WTC11 (cell line): ENCODE measurements at regions not wholly inside any gene's neighbourhood (a gene's known extent, or its start where the extent isn't known, plus 50 kb on each side); places are given as distances from the start of the nearest gene placed in this dataset.

Source experiments
- ATAC-seq: fragments of 200-7000 bp; cut with Tn5 transposase; 2 replicates; pipeline ENCODE4 v1.10.0; 2021; ENCODE audit warnings: mild to moderate bottlenecking, moderate library complexity
- CTCF ChIA-PET: fragments of 300-600 bp; sonication (Branson Sonifier 250); formaldehyde crosslinking; loops from one replicate; lab custom pipeline; 2021; ENCODE audit warnings: antibody characterized with exemption; lab: Charles Lee
- POLR2A ChIA-PET: fragments of 350-600 bp; sonication (Branson Sonifier 250); formaldehyde crosslinking; loops from one replicate; lab custom pipeline; 2021; ENCODE audit warnings: antibody characterized with exemption; lab: Charles Lee
- DNase-seq: peaks from one replicate; pipeline ENCODE4 v3.0.0; 2021; ENCODE audit warnings: low spot score
- H3K27ac Mint-ChIP-seq: 2 replicates; pipeline ENCODE4 v1.8.0; 2021; ENCODE audit warnings: mixed read lengths
- H3K27me3 Mint-ChIP-seq: 2 replicates; pipeline ENCODE4 v1.8.0; 2021; ENCODE audit warnings: low read depth, mild to moderate bottlenecking, moderate library complexity, mixed read lengths
- H3K36me3 Mint-ChIP-seq: 2 replicates; pipeline ENCODE4 v1.8.0; 2021; ENCODE audit warnings: mixed read lengths
- H3K4me1 Mint-ChIP-seq: 2 replicates; pipeline ENCODE4 v1.8.0; 2022; ENCODE audit warnings: mixed read lengths
- H3K4me3 Mint-ChIP-seq: 2 replicates; pipeline ENCODE4 v1.8.0; 2021; ENCODE audit warnings: mild to moderate bottlenecking, moderate library complexity, mixed read lengths
- H3K9me3 Mint-ChIP-seq: 2 replicates; pipeline ENCODE4 v1.8.0; 2021; ENCODE audit warnings: mixed read lengths
- ATF1 ChIP-seq: sonication (generic); formaldehyde crosslinking; IDR thresholded peaks from 2 replicates; pipeline ENCODE4 v1.8.1; 2023; ENCODE audit warnings: mild to moderate bottlenecking, moderate library complexity, missing genetic modification reagents
- CBFB ChIP-seq: sonication (generic); formaldehyde crosslinking; IDR thresholded peaks from 2 replicates; pipeline ENCODE4 v1.8.1; 2022; ENCODE audit warnings: mild to moderate bottlenecking, low read depth, missing genetic modification reagents
- CREB1 ChIP-seq: sonication (generic); formaldehyde crosslinking; IDR thresholded peaks from 2 replicates; pipeline ENCODE4 v1.8.0; 2023; ENCODE audit warnings: mild to moderate bottlenecking, missing genetic modification reagents
- E2F5 ChIP-seq: sonication (generic); formaldehyde crosslinking; IDR thresholded peaks from 2 replicates; pipeline ENCODE4 v1.8.1; 2022; ENCODE audit warnings: mild to moderate bottlenecking, moderate library complexity, missing genetic modification reagents
- FOXJ3 ChIP-seq: sonication (generic); formaldehyde crosslinking; IDR thresholded peaks from 2 replicates; pipeline ENCODE4 v1.9.0; 2021; ENCODE audit warnings: missing genetic modification reagents, mild to moderate bottlenecking, borderline replicate concordance
- GRHL2 ChIP-seq: fragments of 250-450 bp; sonication (Bioruptor Pico); IDR thresholded peaks from 2 replicates; pipeline ENCODE4 v1.8.0; 2022; ENCODE audit warnings: mild to moderate bottlenecking, moderate library complexity; ENCODE audit not compliant: insufficient replicate concordance, severe bottlenecking
- HMGXB4 ChIP-seq: sonication (generic); formaldehyde crosslinking; IDR thresholded peaks from 2 replicates; pipeline ENCODE4 v1.8.1; 2023; ENCODE audit warnings: mild to moderate bottlenecking, moderate library complexity, missing genetic modification reagents
- MAX ChIP-seq: sonication (generic); formaldehyde crosslinking; IDR thresholded peaks from 2 replicates; pipeline ENCODE4 v1.8.0; 2022; ENCODE audit warnings: mild to moderate bottlenecking, missing genetic modification reagents
- OVOL2 ChIP-seq: fragments of 250-450 bp; sonication (Bioruptor Pico); IDR thresholded peaks from 2 replicates; pipeline ENCODE4 v1.9.0; 2021; ENCODE audit warnings: mild to moderate bottlenecking, borderline replicate concordance
- PRRX2 ChIP-seq: fragments of 250-450 bp; sonication (Bioruptor Pico); IDR thresholded peaks from 2 replicates; pipeline ENCODE4 v1.8.0; 2021; ENCODE audit warnings: mild to moderate bottlenecking
- RELA ChIP-seq: sonication (generic); formaldehyde crosslinking; IDR thresholded peaks from 2 replicates; pipeline ENCODE4 v1.8.1; 2022; ENCODE audit warnings: missing genetic modification reagents, mild to moderate bottlenecking, borderline replicate concordance
- SMAD4 ChIP-seq: sonication (generic); formaldehyde crosslinking; IDR thresholded peaks from 2 replicates; pipeline ENCODE4 v1.8.0; 2022; ENCODE audit warnings: mild to moderate bottlenecking, missing genetic modification reagents
- ZNF416 ChIP-seq: fragments of 250-450 bp; sonication (Bioruptor Pico); IDR thresholded peaks from 2 replicates; pipeline ENCODE4 v1.9.0; 2021; ENCODE audit warnings: mild to moderate bottlenecking, inconsistent platforms
- ZNF671 ChIP-seq: fragments of 250-450 bp; sonication (Bioruptor Pico); IDR thresholded peaks from 2 replicates; pipeline ENCODE4 v1.8.0; 2021; ENCODE audit warnings: mild to moderate bottlenecking
- ZSCAN18 ChIP-seq: fragments of 250-450 bp; sonication (Bioruptor Pico); IDR thresholded peaks from 2 replicates; pipeline ENCODE4 v2.1.2; 2022; ENCODE audit warnings: mild to moderate bottlenecking, moderate library complexity
- TF ChIP-seq, protein P1 (sequence below): fragments of 250-450 bp; sonication (Bioruptor Pico); IDR thresholded peaks from 2 replicates; pipeline ENCODE4 v1.9.0; 2021; ENCODE audit warnings: moderate library complexity, mild to moderate bottlenecking, inconsistent platforms, borderline replicate concordance
- TF ChIP-seq, protein P2 (sequence below): fragments of 250-450 bp; sonication (Bioruptor Pico); IDR thresholded peaks from 2 replicates; pipeline ENCODE4 v1.8.0; 2021; ENCODE audit warnings: mild to moderate bottlenecking
- TF ChIP-seq, protein P3 (sequence below): sonication (generic); formaldehyde crosslinking; IDR thresholded peaks from 2 replicates; pipeline ENCODE4 v1.8.1; 2023; ENCODE audit warnings: mild to moderate bottlenecking, missing genetic modification reagents, moderate library complexity

GRCh38 chr1:193325042-193325441 is 138.6 kb upstream of the B3GALT2 start (continued):
- no peak for TF ChIP-seq FOXJ3
- no peak for TF ChIP-seq ZSCAN18
- TF ChIP-seq HMGXB4 (CRISPR knock-in tag): no peak
- TF ChIP-seq ZNF671 (CRISPR knock-in tag): no peak
- no peak for TF ChIP-seq E2F5 (CRISPR knock-in tag)

DNA sequence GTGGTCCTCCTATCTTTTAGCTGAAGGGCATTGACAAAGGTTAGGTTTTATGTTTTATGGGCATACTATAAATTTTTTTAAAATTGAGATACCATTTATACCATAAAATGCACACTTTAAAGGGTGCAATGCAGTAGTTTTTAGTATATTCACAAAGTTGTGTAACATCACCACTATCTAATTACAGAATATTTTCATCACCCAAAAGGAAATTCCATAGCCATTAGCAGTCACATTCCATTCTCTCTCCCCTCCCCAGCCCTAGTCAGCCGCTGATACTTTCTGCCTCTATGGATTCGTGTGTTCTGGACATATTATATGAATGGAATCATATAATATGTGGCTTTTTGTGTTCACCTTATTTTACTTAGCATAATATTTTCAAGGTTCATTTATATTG is 135.8 kb upstream of the B3GALT2 start:
- peaks cover 45% of the 10 kb centered on the region for H3K9me3 Mint-ChIP-seq
- POLR2A ChIA-PET: no interaction called here
- no peak for DNase-seq
- TF ChIP-seq CBFB (CRISPR knock-in tag) (no peak), ATF1 (CRISPR knock-in tag) (no peak), FOXJ3 (no peak), PRRX2 (no peak), GRHL2 (CRISPR knock-in tag) (no peak), RELA (CRISPR knock-in tag) (no peak), ZNF416 (no peak), MAX (no peak), SMAD4 (CRISPR knock-in tag) (no peak), OVOL2 (CRISPR knock-in tag) (no peak), CREB1 (no peak), HMGXB4 (CRISPR knock-in tag) (no peak)
- TF ChIP-seq, protein P1, sequence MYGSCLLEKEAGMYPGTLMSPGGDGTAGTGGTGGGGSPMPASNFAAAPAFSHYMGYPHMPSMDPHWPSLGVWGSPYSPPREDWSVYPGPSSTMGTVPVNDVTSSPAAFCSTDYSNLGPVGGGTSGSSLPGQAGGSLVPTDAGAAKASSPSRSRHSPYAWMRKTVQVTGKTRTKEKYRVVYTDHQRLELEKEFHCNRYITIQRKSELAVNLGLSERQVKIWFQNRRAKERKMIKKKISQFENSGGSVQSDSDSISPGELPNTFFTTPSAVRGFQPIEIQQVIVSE (CRISPR knock-in tag): no peak
- TF ChIP-seq, protein P2, sequence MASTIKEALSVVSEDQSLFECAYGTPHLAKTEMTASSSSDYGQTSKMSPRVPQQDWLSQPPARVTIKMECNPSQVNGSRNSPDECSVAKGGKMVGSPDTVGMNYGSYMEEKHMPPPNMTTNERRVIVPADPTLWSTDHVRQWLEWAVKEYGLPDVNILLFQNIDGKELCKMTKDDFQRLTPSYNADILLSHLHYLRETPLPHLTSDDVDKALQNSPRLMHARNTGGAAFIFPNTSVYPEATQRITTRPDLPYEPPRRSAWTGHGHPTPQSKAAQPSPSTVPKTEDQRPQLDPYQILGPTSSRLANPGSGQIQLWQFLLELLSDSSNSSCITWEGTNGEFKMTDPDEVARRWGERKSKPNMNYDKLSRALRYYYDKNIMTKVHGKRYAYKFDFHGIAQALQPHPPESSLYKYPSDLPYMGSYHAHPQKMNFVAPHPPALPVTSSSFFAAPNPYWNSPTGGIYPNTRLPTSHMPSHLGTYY (CRISPR knock-in tag): no peak
- TF ChIP-seq, protein P3, sequence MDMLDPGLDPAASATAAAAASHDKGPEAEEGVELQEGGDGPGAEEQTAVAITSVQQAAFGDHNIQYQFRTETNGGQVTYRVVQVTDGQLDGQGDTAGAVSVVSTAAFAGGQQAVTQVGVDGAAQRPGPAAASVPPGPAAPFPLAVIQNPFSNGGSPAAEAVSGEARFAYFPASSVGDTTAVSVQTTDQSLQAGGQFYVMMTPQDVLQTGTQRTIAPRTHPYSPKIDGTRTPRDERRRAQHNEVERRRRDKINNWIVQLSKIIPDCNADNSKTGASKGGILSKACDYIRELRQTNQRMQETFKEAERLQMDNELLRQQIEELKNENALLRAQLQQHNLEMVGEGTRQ (CRISPR knock-in tag): no peak
- TF ChIP-seq, all 79 proteins: peak for 0
- CTCF ChIA-PET: no interaction called here
- no peaks in the 10 kb centered on the region for H3K27me3 Mint-ChIP-seq
- no peak overlapping the region for H3K4me3 Mint-ChIP-seq
- H3K4me1 Mint-ChIP-seq: no peaks in the 10 kb centered on the region
- no peak overlapping the region for H3K27ac Mint-ChIP-seq
- ATAC-seq: no peak
- peaks cover 13% of the 10 kb centered on the region for H3K36me3 Mint-ChIP-seq
